Head of caudate nucleus (tissue), 42 donors: ENCODE measurements at regions not wholly inside any gene's neighbourhood (a gene's known extent, or its start where the extent isn't known, plus 50 kb on each side); places are given as distances from the start of the nearest gene placed in this dataset.

Experiments
- DNase-seq, 42 donors: peaks; one replicate each; pipeline versions ENCODE4 v3.0.0 to v3.0.0-alpha.2; 2020 to 2021; ENCODE audit warnings: mixed read lengths in 7 of 42
- intact Hi-C: fragments of 100-400 bp; cut with DNase I; formaldehyde crosslinking; loops from one replicate; pipeline ENCODE4 v1.15.0; 2022

- peak in 1 of 42 donors; percentile 1 for DNase-seq
These were observed 239.8 kb upstream of the TLE3 start for GRCh38 chr15:70337277-70338186.

GRCh38 chr15:70336425-70337009, 238.8 kb upstream of the TLE3 start:
- no peak for DNase-seq
- intact Hi-C loops = no loop called here

More at GRCh38 chr15:70337277-70338186, 239.8 kb upstream of the TLE3 start:
- intact Hi-C loops = no loop called here

- intact Hi-C loops = no loop called here
- DNase-seq = no peak
These were observed 236.6 kb upstream of the TLE3 start for GRCh38 chr15:70334286-70334685.

- intact Hi-C loops = no loop called here
- peak in 2 of 42 donors; percentile 9 to 14 for DNase-seq
These were observed 231.5 kb upstream of the TLE3 start for GRCh38 chr15:70329179-70329578.

GRCh38 chr15:70328679-70329115, 231.0 kb upstream of the TLE3 start:
- intact Hi-C loops = no loop called here
- DNase-seq = peak in 2 of 42 donors; percentile 14

- intact Hi-C loops = no loop called here
- peak in 19 of 42 donors; percentile 8 to 58 (median 32) for DNase-seq
These were observed 230.3 kb upstream of the TLE3 start for GRCh38 chr15:70327856-70328678.

- intact Hi-C loops = no loop called here
- peak in 1 of 42 donors; percentile 9 for DNase-seq
These were observed 229.7 kb upstream of the TLE3 start for GRCh38 chr15:70327328-70327855.

GRCh38 chr15:70324001-70324974, 226.6 kb upstream of the TLE3 start:
- peak in 2 of 42 donors; percentile 38 to 42 for DNase-seq
- intact Hi-C loops = no loop called here

GRCh38 chr15:70323111-70323851, 225.6 kb upstream of the TLE3 start:
- DNase-seq = peak in 7 of 42 donors; percentile 16 to 51 (median 40)
- intact Hi-C loops = no loop called here

GRCh38 chr15:70322051-70322668, 224.4 kb upstream of the TLE3 start:
- intact Hi-C loops = no loop called here
- DNase-seq = peak in 2 of 42 donors; percentile 2 to 41

GRCh38 chr15:70321172-70321819, 223.6 kb upstream of the TLE3 start:
- intact Hi-C loops = no loop called here
- DNase-seq = peak in 1 of 42 donors; percentile 28

GRCh38 chr15:70320482-70320881, 222.8 kb upstream of the TLE3 start:
- peak in 2 of 42 donors; percentile 28 to 40 for DNase-seq
- intact Hi-C loops = no loop called here

GRCh38 chr15:70320077-70320476, 222.4 kb upstream of the TLE3 start:
- DNase-seq = peak in 1 of 42 donors; percentile 2
- intact Hi-C loops = no loop called here

GRCh38 chr15:70319466-70319865, 221.7 kb upstream of the TLE3 start:
- intact Hi-C loops = no loop called here
- peak in 5 of 42 donors; percentile 11 to 46 (median 34) for DNase-seq

GRCh38 chr15:70318594-70319465, 221.1 kb upstream of the TLE3 start:
- DNase-seq = peak in 2 of 42 donors; percentile 19 to 40
- intact Hi-C loops = no loop called here
